Right ventricle myocardium superior (tissue), 1 donor: ENCODE measurements at regions not wholly inside any gene's neighbourhood (a gene's known extent, or its start where the extent isn't known, plus 50 kb on each side); places are given as distances from the start of the nearest gene placed in this dataset.

Experiments used
- ATAC-seq: fragments of 200-7000 bp; cut with Tn5 transposase; one replicate; pipeline ENCODE4 v1.9.1; 2020; ENCODE audit warnings: mild to moderate bottlenecking; ENCODE audit not compliant: poor library complexity
- DNase-seq: peaks from one replicate; pipeline ENCODE4 v3.0.0-alpha.2; 2020
- intact Hi-C: fragments of 100-400 bp; cut with DNase I; formaldehyde crosslinking; loops from one replicate; pipeline ENCODE4 v1.11.2; 2022
- donor health status: DM: no; HTN: yes; CAD: no; lungs with severe emphysema.

GRCh38 chr6:145368075-145368474, 367.2 kb downstream of the EPM2A start:
- ATAC-seq (peak; percentile 50), DNase-seq (no peak)
- intact Hi-C loops: no loop called here

- intact Hi-C loops: no loop called here
- ATAC-seq (no peak), DNase-seq (no peak)
Observed at GRCh38 chr6:145370559-145370958, 364.8 kb downstream of the EPM2A start.

GRCh38 chr6:145372671-145373151, 362.6 kb downstream of the EPM2A start:
- ATAC-seq (peak; percentile 98), DNase-seq (peak; percentile 57)
- intact Hi-C loops: no loop called here

- ATAC-seq (no peak), DNase-seq (no peak)
- intact Hi-C loops: no loop called here
Observed at GRCh38 chr6:145373826-145374225, 361.5 kb downstream of the EPM2A start.

GRCh38 chr6:145374570-145374969, 360.8 kb downstream of the EPM2A start:
- intact Hi-C loops: no loop called here
- ATAC-seq: no peak
- DNase-seq: no peak

GRCh38 chr6:145375502-145375901, 359.8 kb downstream of the EPM2A start:
- intact Hi-C loops: no loop called here
- DNase-seq: no peak

GRCh38 chr6:145380186-145380585, 355.1 kb downstream of the EPM2A start:
- DNase-seq (no peak), ATAC-seq (no peak)
- intact Hi-C loops: no loop called here

More at GRCh38 chr6:145375502-145375901, 359.8 kb downstream of the EPM2A start:
- ATAC-seq: no peak

GRCh38 chr6:145381941-145382340, 353.4 kb downstream of the EPM2A start:
- ATAC-seq: no peak
- no peak for DNase-seq
- intact Hi-C loops: no loop called here

GRCh38 chr6:145383428-145383827, 351.9 kb downstream of the EPM2A start:
- intact Hi-C loops: no loop called here
- ATAC-seq (no peak), DNase-seq (no peak)

GRCh38 chr6:145384503-145384902, 350.8 kb downstream of the EPM2A start:
- ATAC-seq: no peak
- no peak for DNase-seq
- intact Hi-C loops: no loop called here

GRCh38 chr6:145396499-145396898, 338.8 kb downstream of the EPM2A start:
- ATAC-seq (no peak), DNase-seq (no peak)
- intact Hi-C loops: no loop called here

- ATAC-seq (no peak), DNase-seq (no peak)
- intact Hi-C loops: no loop called here
Observed at GRCh38 chr6:145400508-145400907, 334.8 kb downstream of the EPM2A start.

- ATAC-seq: no peak
- no peak for DNase-seq
- intact Hi-C loops: no loop called here
Observed at GRCh38 chr6:145405006-145405551, 330.2 kb downstream of the EPM2A start.

GRCh38 chr6:145406783-145407182, 328.5 kb downstream of the EPM2A start:
- ATAC-seq: no peak
- intact Hi-C loops: no loop called here
- DNase-seq: no peak

- ATAC-seq (no peak), DNase-seq (no peak)
- intact Hi-C loops: no loop called here
Observed at GRCh38 chr6:145415616-145416015, 319.7 kb downstream of the EPM2A start.

- DNase-seq (no peak), ATAC-seq (no peak)
- intact Hi-C loops: no loop called here
Observed at GRCh38 chr6:145420599-145420998, 314.7 kb downstream of the EPM2A start.

GRCh38 chr6:145423936-145424335, 311.4 kb downstream of the EPM2A start:
- no peak for DNase-seq
- ATAC-seq: no peak
- intact Hi-C loops: no loop called here

- ATAC-seq: no peak
- intact Hi-C loops: no loop called here
Observed at GRCh38 chr6:145427232-145427631, 308.1 kb downstream of the EPM2A start.

GRCh38 chr6:145428706-145429105, 306.6 kb downstream of the EPM2A start:
- intact Hi-C loops: no loop called here
- ATAC-seq: no peak

More at GRCh38 chr6:145427232-145427631, 308.1 kb downstream of the EPM2A start:
- no peak for DNase-seq

GRCh38 chr6:145442110-145442509, 293.2 kb downstream of the EPM2A start:
- intact Hi-C loops: no loop called here
- ATAC-seq (no peak), DNase-seq (no peak)

More at GRCh38 chr6:145428706-145429105, 306.6 kb downstream of the EPM2A start:
- DNase-seq: no peak

GRCh38 chr6:145445674-145446073, 289.6 kb downstream of the EPM2A start:
- ATAC-seq (no peak), DNase-seq (no peak)
- intact Hi-C loops: no loop called here
